Loucy (cell line): ENCODE measurements at regions not wholly inside any gene's neighbourhood (a gene's known extent, or its start where the extent isn't known, plus 50 kb on each side); places are given as distances from the start of the nearest gene placed in this dataset.

Source experiments
- CTCF ChIP-seq: fragments of 200-600 bp; sonication (generic); conservative IDR thresholded peaks from 2 replicates; pipeline ENCODE4 v1.5.1; 2014; ENCODE audit warnings: mild to moderate bottlenecking, antibody characterized with exemption, low read length
- EZH2phosphoT487 ChIP-seq: fragments of 200-600 bp; IDR thresholded peaks from 2 replicates; pipeline ENCODE4 v1.6.1; 2018; ENCODE audit warnings: antibody characterized with exemption, mild to moderate bottlenecking, moderate library complexity, borderline replicate concordance

GRCh38 chr13:81018936-81019335 is 678.0 kb upstream of the SPRY2 start:
- TF ChIP-seq CTCF (no peak), EZH2phosphoT487 (no peak)
